Keratinocyte (primary cell): ENCODE measurements at regions not wholly inside any gene's neighbourhood (a gene's known extent, or its start where the extent isn't known, plus 50 kb on each side); places are given as distances from the start of the nearest gene placed in this dataset.

Experiments used
- DNase-seq: peaks from one replicate; pipeline ENCODE4 v3.0.0-alpha.2; 2011; ENCODE audit warnings: low read depth, missing footprints, low spot score
- FAIRE-seq: peaks from 2 replicates; lab custom pipeline; 2011; peaks lifted over from hg19 to GRCh38; lab: Jason Lieb, UNC
- H2AFZ ChIP-seq: 2 replicates; pipeline ENCODE4 v1.6.0; 2012; ENCODE audit warnings: low read length, control low read depth, inconsistent platforms; ENCODE audit not compliant: control insufficient read depth
- H3K27ac ChIP-seq: 2 replicates; pipeline ENCODE4 v1.5.1; 2011; ENCODE audit warnings: low read length; ENCODE audit not compliant: control insufficient read depth, insufficient read depth
- H3K27me3 ChIP-seq: 3 replicates; pipeline ENCODE4 v1.6.0; 2011; ENCODE audit warnings: low read length; ENCODE audit not compliant: control insufficient read depth, insufficient read depth; ENCODE audit errors: extremely low read depth
- H3K36me3 ChIP-seq, 2 experiments: 2 replicates in 1 of 2; 3 replicates in 1 of 2; pipeline ENCODE4 v1.5.1; 2011; ENCODE audit warnings: low read length in 2 of 2, mild to moderate bottlenecking in 1 of 2; ENCODE audit not compliant: control insufficient read depth in 2 of 2, insufficient read depth in 2 of 2; ENCODE audit errors: extremely low read depth in 1 of 2
- H3K4me1 ChIP-seq: 3 replicates; pipeline ENCODE4 v1.5.1; 2011; ENCODE audit warnings: low read length; ENCODE audit not compliant: control insufficient read depth, insufficient read depth; ENCODE audit errors: extremely low read depth
- H3K4me2 ChIP-seq: 3 replicates; pipeline ENCODE4 v1.6.0; 2011; ENCODE audit warnings: low read depth, low read length; ENCODE audit not compliant: control insufficient read depth, insufficient read depth; ENCODE audit errors: extremely low read depth
- H3K4me3 ChIP-seq, 3 experiments: fragments of 200-600 bp in 1 of 3; sonication (generic) in 1 of 3; 2 replicates in 2 of 3; 3 replicates in 1 of 3; pipeline ENCODE4 v1.5.1; 2011 to 2016; ENCODE audit warnings: low read length in 3 of 3, mild to moderate bottlenecking in 3 of 3, control low read depth in 2 of 3, inconsistent platforms in 1 of 3, low read depth in 1 of 3, mixed read lengths in 1 of 3, mixed run types in 1 of 3, moderate library complexity in 1 of 3; ENCODE audit not compliant: control insufficient read depth in 2 of 3, insufficient read depth in 2 of 3; ENCODE audit errors: extremely low read depth in 1 of 3
- H3K79me2 ChIP-seq: 2 replicates; pipeline ENCODE4 v1.6.0; 2012; ENCODE audit warnings: low read length; ENCODE audit not compliant: control insufficient read depth, insufficient read depth
- H3K9ac ChIP-seq: 3 replicates; pipeline ENCODE4 v1.6.0; 2011; ENCODE audit warnings: low read length; ENCODE audit not compliant: control insufficient read depth, insufficient read depth; ENCODE audit errors: extremely low read depth
- H3K9me1 ChIP-seq: 3 replicates; pipeline ENCODE4 v1.6.0; 2011; ENCODE audit warnings: low read length; ENCODE audit not compliant: control insufficient read depth, insufficient read depth; ENCODE audit errors: extremely low read depth
- H3K9me3 ChIP-seq: 2 replicates; pipeline ENCODE4 v1.5.1; 2012; ENCODE audit warnings: low read depth, low read length; ENCODE audit not compliant: control insufficient read depth
- H4K20me1 ChIP-seq: 3 replicates; pipeline ENCODE4 v1.6.0; 2011; ENCODE audit warnings: low read length; ENCODE audit not compliant: control insufficient read depth, insufficient read depth; ENCODE audit errors: extremely low read depth
- EZH2 ChIP-seq: IDR thresholded peaks from one replicate; pipeline ENCODE4 v1.6.1; 2012; ENCODE audit warnings: inconsistent platforms, mild to moderate bottlenecking, low read length, moderate library complexity
- dilution Hi-C: fragments of 300-500 bp; cut with MboI; formaldehyde crosslinking; loops from one replicate; pipeline ENCODE4 v1.7.0; 2020; ENCODE audit warnings: low sequenced_read_pairs; ENCODE audit not compliant: extremely low pct_ligation_motif_present
- TF ChIP-seq, protein P1 (sequence below), 3 experiments: IDR thresholded peaks in 1 of 3; conservative IDR thresholded peaks in 1 of 3; optimal IDR thresholded peaks in 1 of 3; 2 replicates in 2 of 3; 3 replicates in 1 of 3; pipeline versions ENCODE3 to v1.5.1; 2011; ENCODE audit warnings: low read length in 3 of 3, mild to moderate bottlenecking in 3 of 3, moderate library complexity in 2 of 3, control low read depth in 1 of 3, inconsistent platforms in 1 of 3; ENCODE audit not compliant: insufficient read depth in 2 of 3; ENCODE audit errors: extremely low read depth in 1 of 3

DNA sequence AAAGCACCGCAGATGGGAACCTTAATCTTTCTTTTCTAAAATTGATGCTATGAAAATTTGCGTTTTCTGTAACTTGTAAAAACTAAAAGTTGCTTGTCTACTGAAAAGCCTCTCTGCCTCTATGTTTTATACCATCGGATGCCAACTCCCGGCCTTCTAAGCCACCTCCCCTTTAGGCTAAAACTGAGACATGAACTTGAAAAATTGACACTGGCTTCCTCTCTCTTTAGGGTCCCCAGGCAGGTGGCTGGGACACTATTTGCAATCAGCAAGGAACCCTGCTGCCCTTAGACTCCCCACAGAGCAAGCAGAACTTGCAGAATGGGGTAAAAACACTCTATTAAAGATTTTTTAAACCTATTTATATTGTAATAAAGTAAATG, 151.1 kb upstream of the CAMK1G start:
- no peak overlapping the region for H2AFZ ChIP-seq
- H3K27ac ChIP-seq, result peak overlapping the region; percentile 85
- H3K9me1 ChIP-seq, result no peaks in the 10 kb centered on the region
- H3K9ac ChIP-seq, result peak overlapping the region; percentile 98
- H3K79me2 ChIP-seq, result peaks cover 25% of the 10 kb centered on the region
- TF ChIP-seq, protein P1, sequence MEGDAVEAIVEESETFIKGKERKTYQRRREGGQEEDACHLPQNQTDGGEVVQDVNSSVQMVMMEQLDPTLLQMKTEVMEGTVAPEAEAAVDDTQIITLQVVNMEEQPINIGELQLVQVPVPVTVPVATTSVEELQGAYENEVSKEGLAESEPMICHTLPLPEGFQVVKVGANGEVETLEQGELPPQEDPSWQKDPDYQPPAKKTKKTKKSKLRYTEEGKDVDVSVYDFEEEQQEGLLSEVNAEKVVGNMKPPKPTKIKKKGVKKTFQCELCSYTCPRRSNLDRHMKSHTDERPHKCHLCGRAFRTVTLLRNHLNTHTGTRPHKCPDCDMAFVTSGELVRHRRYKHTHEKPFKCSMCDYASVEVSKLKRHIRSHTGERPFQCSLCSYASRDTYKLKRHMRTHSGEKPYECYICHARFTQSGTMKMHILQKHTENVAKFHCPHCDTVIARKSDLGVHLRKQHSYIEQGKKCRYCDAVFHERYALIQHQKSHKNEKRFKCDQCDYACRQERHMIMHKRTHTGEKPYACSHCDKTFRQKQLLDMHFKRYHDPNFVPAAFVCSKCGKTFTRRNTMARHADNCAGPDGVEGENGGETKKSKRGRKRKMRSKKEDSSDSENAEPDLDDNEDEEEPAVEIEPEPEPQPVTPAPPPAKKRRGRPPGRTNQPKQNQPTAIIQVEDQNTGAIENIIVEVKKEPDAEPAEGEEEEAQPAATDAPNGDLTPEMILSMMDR (optimal IDR thresholded peaks at IDR 0.05 in 1 of 3, IDR thresholded peaks at IDR 0.05 in 1 of 3, conservative IDR thresholded peaks at IDR 0.05 in 1 of 3; ENCODE audit: extremely low read depth in 1 of 3, insufficient read depth in 2 of 3, low read length in 3 of 3), result no peak
- no peak for TF ChIP-seq EZH2
- DNase-seq, result no peak
- no peaks in the 10 kb centered on the region for H3K27me3 ChIP-seq
- H3K36me3 ChIP-seq, result peaks cover 13 to 28% of the 10 kb centered on the region in 2 experiments
- dilution Hi-C loops, result no loop called here
- peak; percentile 56 for FAIRE-seq
- H3K4me2 ChIP-seq, result peak overlapping the region; percentile 99
- H3K9me3 ChIP-seq, result no peaks in the 10 kb centered on the region
- peaks cover 51% of the 10 kb centered on the region for H3K4me1 ChIP-seq
- H4K20me1 ChIP-seq, result peaks cover 3% of the 10 kb centered on the region
- H3K4me3 ChIP-seq, result peak overlapping the region in 2 of 3 experiments; percentile 72 to 88

DNA sequence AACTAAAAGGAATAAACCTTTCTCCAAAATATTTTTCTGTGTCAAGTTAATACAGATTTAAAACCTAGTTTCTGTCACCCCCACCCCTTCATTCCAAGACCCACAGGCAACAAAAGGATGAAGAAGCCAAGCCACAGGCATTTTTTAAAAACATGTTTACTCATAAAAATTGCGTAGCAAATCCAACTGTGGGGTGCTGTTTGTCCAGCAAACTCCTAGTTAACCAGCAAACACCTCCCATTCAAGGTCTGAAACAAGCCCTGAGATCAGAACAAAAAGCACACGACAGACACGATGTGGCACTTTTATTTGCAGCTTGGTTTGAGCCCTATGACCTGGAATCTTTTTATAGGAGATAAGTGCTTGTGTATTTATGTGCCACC, 149.9 kb upstream of the CAMK1G start:
- peaks cover 3% of the 10 kb centered on the region for H4K20me1 ChIP-seq
- peaks cover 40% of the 10 kb centered on the region for H3K4me1 ChIP-seq
- TF ChIP-seq, protein P1 (optimal IDR thresholded peaks at IDR 0.05 in 1 of 3, IDR thresholded peaks at IDR 0.05 in 1 of 3, conservative IDR thresholded peaks at IDR 0.05 in 1 of 3; ENCODE audit: extremely low read depth in 1 of 3, insufficient read depth in 2 of 3, low read length in 3 of 3), result no peak
- no peak for TF ChIP-seq EZH2
- DNase-seq (no peak), FAIRE-seq (no peak)
- no peak overlapping the region for H2AFZ ChIP-seq
- no peak overlapping the region for H3K4me3 ChIP-seq
- H3K4me2 ChIP-seq, result peak overlapping the region; percentile 99
- peak overlapping the region; percentile 98 for H3K9ac ChIP-seq
- H3K27ac ChIP-seq, result peak overlapping the region; percentile 85
- no peaks in the 10 kb centered on the region for H3K9me3 ChIP-seq
- no peaks in the 10 kb centered on the region for H3K9me1 ChIP-seq
- peaks cover 22% of the 10 kb centered on the region for H3K79me2 ChIP-seq
- no peaks in the 10 kb centered on the region for H3K27me3 ChIP-seq
- dilution Hi-C loops, result no loop called here
- peaks cover 13 to 28% of the 10 kb centered on the region in 2 experiments for H3K36me3 ChIP-seq
